Prostate gland (tissue), 2 donors: ENCODE measurements at regions not wholly inside any gene's neighbourhood (a gene's known extent, or its start where the extent isn't known, plus 50 kb on each side); places are given as distances from the start of the nearest gene placed in this dataset.
"Not testable (repeated sequence)": the region's sequence is repeated elsewhere in the genome, so short reads cannot be mapped to it uniquely, and the experiment has no call there.

Source experiments
- POLR2A ChIP-seq: fragments of 450-650 bp; IDR thresholded peaks from one replicate; pipeline ENCODE4 v1.6.1; 2016; ENCODE audit warnings: antibody characterized with exemption, mild to moderate bottlenecking
- POLR2AphosphoS5 ChIP-seq: sonication (generic); formaldehyde crosslinking; IDR thresholded peaks from one replicate; pipeline ENCODE4 v1.6.1; 2017; ENCODE audit warnings: antibody characterized with exemption
- TF ChIP-seq, protein P1 (sequence below), 4 experiments: fragments of 200-600 bp in 2 of 4; fragments of 450-650 bp in 2 of 4; sonication (generic) in 2 of 4; IDR thresholded peaks; 1 replicate in 3 of 4; 2 replicates in 1 of 4; pipeline ENCODE4 v1.5.1; 2016 to 2019; ENCODE audit warnings: antibody characterized with exemption in 4 of 4, mild to moderate bottlenecking in 2 of 4, moderate library complexity in 2 of 4

- TF ChIP-seq, protein P1, sequence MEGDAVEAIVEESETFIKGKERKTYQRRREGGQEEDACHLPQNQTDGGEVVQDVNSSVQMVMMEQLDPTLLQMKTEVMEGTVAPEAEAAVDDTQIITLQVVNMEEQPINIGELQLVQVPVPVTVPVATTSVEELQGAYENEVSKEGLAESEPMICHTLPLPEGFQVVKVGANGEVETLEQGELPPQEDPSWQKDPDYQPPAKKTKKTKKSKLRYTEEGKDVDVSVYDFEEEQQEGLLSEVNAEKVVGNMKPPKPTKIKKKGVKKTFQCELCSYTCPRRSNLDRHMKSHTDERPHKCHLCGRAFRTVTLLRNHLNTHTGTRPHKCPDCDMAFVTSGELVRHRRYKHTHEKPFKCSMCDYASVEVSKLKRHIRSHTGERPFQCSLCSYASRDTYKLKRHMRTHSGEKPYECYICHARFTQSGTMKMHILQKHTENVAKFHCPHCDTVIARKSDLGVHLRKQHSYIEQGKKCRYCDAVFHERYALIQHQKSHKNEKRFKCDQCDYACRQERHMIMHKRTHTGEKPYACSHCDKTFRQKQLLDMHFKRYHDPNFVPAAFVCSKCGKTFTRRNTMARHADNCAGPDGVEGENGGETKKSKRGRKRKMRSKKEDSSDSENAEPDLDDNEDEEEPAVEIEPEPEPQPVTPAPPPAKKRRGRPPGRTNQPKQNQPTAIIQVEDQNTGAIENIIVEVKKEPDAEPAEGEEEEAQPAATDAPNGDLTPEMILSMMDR (IDR thresholded peaks at IDR 0.05), result not testable (repeated sequence)
- not testable (repeated sequence) for TF ChIP-seq POLR2AphosphoS5, POLR2A
These were observed 145.4 kb downstream of the LAT start for GRCh38 chr16:29130131-29130711.
